ENCODE measurements at regions not wholly inside any gene's neighbourhood (a gene's known extent, or its start where the extent isn't known, plus 50 kb on each side); places are given as distances from the start of the nearest gene placed in this dataset.

- WGBS, 2 experiments (ENCODE audit: extremely low coverage in 1 of 2, insufficient coverage in 1 of 2, insufficient read length in 1 of 2, insufficient replicate concordance in 2 of 2, low coverage in 1 of 2, low lambda C conversion rate in 2 of 2, missing lambda C conversion rate in 1 of 2), result 93% methylated on average over 4 of the region's 4 CpGs; no CpG with 5 or more reads in 1 of the 2 experiments
- no peak for TF ChIP-seq KDM5A (IDR thresholded peaks at IDR 0.05; ENCODE audit: low read length)
- TF ChIP-seq CBX8 (IDR thresholded peaks at IDR 0.05; ENCODE audit: borderline replicate concordance, low read depth, low read length), result no peak
- TF ChIP-seq CTBP2 (IDR thresholded peaks at IDR 0.05; ENCODE audit: borderline replicate concordance, insufficient read depth, insufficient read length, low read length), result no peak
Measured at GRCh38 chr1:200272481-200273068, 137.3 kb downstream of the ZNF281 start.

More at GRCh38 chr1:200272481-200273068, 137.3 kb downstream of the ZNF281 start:
- Histone ChIP-seq H3K79me2 (ENCODE audit: control insufficient read depth in 1 of 2, insufficient read depth in 2 of 2, low read length in 2 of 2) (no peaks in the 10 kb centered on the region), H2BK5ac (ENCODE audit: low read depth, low read length) (no peak overlapping the region), H2AK5ac (ENCODE audit: low read depth, low read length) (no peak overlapping the region), H2BK20ac (ENCODE audit: low read length) (no peak overlapping the region), H3K27me3 (replicated peaks in 1 of 4; ENCODE audit: control insufficient read depth in 3 of 4, extremely low read depth in 1 of 4, insufficient read depth in 3 of 4, low read length in 3 of 4) (peaks cover 0 to 1% (median 0%) of the 10 kb centered on the region in 4 experiments; a peak in 1 of 7 replicates), H3K9me3 (ENCODE audit: insufficient read depth in 2 of 2, low read depth in 1 of 2, low read length in 1 of 2) (no peaks in the 10 kb centered on the region), H3K23ac (ENCODE audit: insufficient read length) (no peak overlapping the region), H3K18ac (ENCODE audit: extremely low read depth, low read length) (no peak overlapping the region), H4K91ac (replicated peaks; ENCODE audit: insufficient read length, low read length) (no peak overlapping the region), H3K14ac (ENCODE audit: insufficient read length) (no peak overlapping the region), H3K36me3 (ENCODE audit: control insufficient read depth in 2 of 4, insufficient read depth in 4 of 4, low read length in 3 of 4) (no peaks in the 10 kb centered on the region), H2BK12ac (ENCODE audit: low read depth, low read length) (no peak overlapping the region), H2BK15ac (ENCODE audit: low read length) (no peak overlapping the region), H2AFZ (ENCODE audit: low read length) (no peak overlapping the region), H3K27ac (ENCODE audit: low read depth, low read length) (no peak overlapping the region), H3K79me1 (ENCODE audit: low read depth, low read length) (no peaks in the 10 kb centered on the region), H4K5ac (ENCODE audit: insufficient read length, low read depth, low read length) (no peak overlapping the region), H3K4me1 (replicated peaks in 1 of 4; ENCODE audit: control insufficient read depth in 3 of 4, insufficient read depth in 4 of 4, low read length in 3 of 4) (no peaks in the 10 kb centered on the region), H3K23me2 (ENCODE audit: low read depth, low read length) (no peaks in the 10 kb centered on the region), H4K8ac (ENCODE audit: extremely low read depth, insufficient read depth, low read length) (no peak overlapping the region), H3K4me2 (ENCODE audit: insufficient read depth in 1 of 2, low read depth in 2 of 2, low read length in 2 of 2) (no peak overlapping the region), H3K4ac (replicated peaks; ENCODE audit: insufficient read length, low read depth, low read length) (no peak overlapping the region), H3K56ac (replicated peaks; ENCODE audit: insufficient read length, low read depth, low read length) (no peak overlapping the region), H3K9ac (replicated peaks in 1 of 4; ENCODE audit: extremely low read depth in 1 of 4, low read depth in 3 of 4, low read length in 3 of 4) (no peak overlapping the region), H4K20me1 (replicated peaks in 1 of 2; ENCODE audit: control insufficient read depth in 1 of 2, insufficient read depth in 2 of 2, low read length in 2 of 2) (no peaks in the 10 kb centered on the region), H2BK120ac (replicated peaks; ENCODE audit: low read depth, low read length) (no peak overlapping the region), H3K4me3 (ENCODE audit: extremely low read depth in 1 of 4, insufficient read depth in 2 of 4, low read depth in 3 of 4, low read length in 4 of 4) (no peak overlapping the region)
- FAIRE-seq (no peak), DNase-seq (ENCODE audit: low read depth in 1 of 2, low spot score in 2 of 2) (no peak)
- POLR2A ChIA-PET (ENCODE audit: partially characterized antibody), result no interaction called here
- CTCF ChIA-PET (ENCODE audit: partially characterized antibody), result interaction anchor here (0.9 to 5.8 kb wide), 5 partner anchors 8 to 30 kb away, joined by 3 to 56 read pairs (median 3); no protein-coding TSS in a partner anchor

Measured in H1 (cell line).